ENCODE measurements at regions not wholly inside any gene's neighbourhood (a gene's known extent, or its start where the extent isn't known, plus 50 kb on each side); places are given as distances from the start of the nearest gene placed in this dataset.

DNA sequence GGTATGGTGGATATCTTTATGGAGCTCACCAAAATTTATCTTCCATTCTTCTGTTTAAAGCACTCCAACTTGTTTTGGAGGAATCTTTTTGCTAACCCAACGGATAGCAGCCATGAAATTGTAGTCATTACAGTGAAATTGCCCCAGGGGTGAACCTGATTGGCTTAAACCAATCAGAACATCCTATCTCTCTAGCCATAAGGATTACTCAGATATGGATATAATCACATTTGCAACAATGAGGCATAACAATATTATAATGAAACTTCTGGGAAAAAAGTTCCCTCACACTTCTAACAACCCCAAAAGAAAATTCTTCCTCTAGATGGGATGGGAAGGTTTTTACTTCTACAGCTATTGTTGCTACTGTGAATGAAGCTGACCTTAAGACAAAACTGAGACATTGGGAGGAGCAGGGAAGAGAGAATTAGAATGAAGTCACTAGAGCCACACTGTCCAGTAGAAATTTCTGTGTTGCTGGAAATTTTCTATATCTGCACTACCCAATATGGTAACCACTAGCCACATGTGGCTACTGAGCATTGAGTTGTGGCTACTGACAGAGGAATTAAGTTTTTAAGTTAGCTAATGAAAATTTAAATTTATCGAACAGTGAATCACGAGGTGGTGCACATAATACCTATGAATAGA lies 50.4 kb upstream of the ARHGAP21 start (continued):
- TF ChIP-seq NFIC (IDR thresholded peaks at IDR 0.05; ENCODE audit: borderline replicate concordance) = no peak
- TF ChIP-seq ELF1 (IDR thresholded peaks at IDR 0.05) = no peak
